K562 (cell line): ENCODE measurements at regions not wholly inside any gene's neighbourhood (a gene's known extent, or its start where the extent isn't known, plus 50 kb on each side); places are given as distances from the start of the nearest gene placed in this dataset.

Experiments used
- ATAC-seq: fragments of 200-7000 bp; cut with Tn5 transposase; 3 replicates; pipeline ENCODE4 v1.9.1; 2020; ENCODE audit warnings: moderate library complexity
- BruUV-seq: library from RNA; stranded (reverse); fragments of 400-500 nt; replicated peaks from 2 replicates; lab custom pipeline; 2021; lab: Mats Ljungman, UMichigan
- CTCF ChIA-PET: fragments of 300-600 bp; formaldehyde crosslinking; extraction: SDS; loops from one replicate; lab custom pipeline; 2021; ENCODE audit warnings: low intra/inter-chr PET ratio; lab: Yijun Ruan, JAX
- POLR2A ChIA-PET: fragments of 300-600, 350-650 bp; sonication (Branson Sonifier 250); formaldehyde crosslinking; extraction: SDS; loops from one replicate; lab custom pipeline; 2021; ENCODE audit warnings: antibody characterized with exemption, inconsistent platforms; lab: Yijun Ruan, JAX
- DNase-seq, 4 experiments: peaks; one replicate each; pipeline versions ENCODE4 v3.0.0 to v3.0.0-alpha.2; 2011 to 2018; ENCODE audit warnings: low spot score in 3 of 4, mixed read lengths in 3 of 4; ENCODE audit errors: extremely low read depth in 1 of 4
- FAIRE-seq: peaks from 2 replicates; lab custom pipeline; 2011; peaks lifted over from hg19 to GRCh38; lab: Jason Lieb, UNC
- H2AFZ ChIP-seq: 2 replicates; pipeline ENCODE4 v1.6.0; 2011; ENCODE audit warnings: low read depth, low read length, control low read depth, inconsistent platforms
- H3K27ac ChIP-seq: fragments of 200-600 bp; 3 replicates; pipeline ENCODE4 v1.8.0; 2011; ENCODE audit warnings: low read depth, mild to moderate bottlenecking, control low read depth, inconsistent platforms, low read length, moderate library complexity, mixed read lengths; ENCODE audit errors: extremely low read depth
- H3K27me3 ChIP-seq, 2 experiments: fragments of 300-600 bp in 1 of 2; 2 replicates in 1 of 2; 3 replicates in 1 of 2; pipeline versions ENCODE4 v1.6.0 to v1.8.0; 2011; ENCODE audit warnings: inconsistent platforms in 2 of 2, low read length in 2 of 2, mild to moderate bottlenecking in 1 of 2, mixed read lengths in 1 of 2, moderate library complexity in 1 of 2; ENCODE audit not compliant: control insufficient read depth in 2 of 2, insufficient read depth in 2 of 2
- H3K36me3 ChIP-seq: fragments of 300-600 bp; 3 replicates; pipeline ENCODE4 v1.8.0; 2011; ENCODE audit warnings: mild to moderate bottlenecking, low read length, inconsistent platforms; ENCODE audit not compliant: control insufficient read depth, insufficient read depth
- H3K4me1 ChIP-seq, 2 experiments: fragments of 200-600 bp in 1 of 2; replicated peaks in 1 of 2; 2 replicates in 1 of 2; 3 replicates in 1 of 2; pipeline versions ENCODE4 v1.5.1 to v1.8.0; 2011; ENCODE audit warnings: inconsistent platforms in 2 of 2, low read length in 2 of 2, mild to moderate bottlenecking in 1 of 2, mixed read lengths in 1 of 2, moderate library complexity in 1 of 2; ENCODE audit not compliant: control insufficient read depth in 2 of 2, insufficient read depth in 2 of 2
- H3K4me2 ChIP-seq: 2 replicates; pipeline ENCODE4 v1.6.1; 2011; ENCODE audit warnings: low read length, control low read depth, inconsistent platforms, mixed read lengths; ENCODE audit not compliant: insufficient read depth
- H3K4me3 ChIP-seq: fragments of 200-600 bp; sonication (generic), shearing (Covaris generic); 2 replicates; pipeline ENCODE4 v1.5.1; 2016; ENCODE audit warnings: control low read depth, inconsistent platforms
- H3K79me2 ChIP-seq: fragments of 200-600 bp; 3 replicates; pipeline ENCODE4 v1.8.0; 2011; ENCODE audit warnings: low read length, inconsistent platforms; ENCODE audit not compliant: control insufficient read depth, insufficient read depth
- H3K9ac ChIP-seq, 2 experiments: 2 replicates each; pipeline versions ENCODE4 v1.6.0 to v1.6.1; 2011; ENCODE audit warnings: low read depth in 2 of 2, low read length in 2 of 2, control low read depth in 1 of 2, inconsistent platforms in 1 of 2, mild to moderate bottlenecking in 1 of 2, mixed read lengths in 1 of 2; ENCODE audit not compliant: insufficient read depth in 1 of 2
- H3K9me1 ChIP-seq: one replicate; pipeline ENCODE4 v1.6.0; 2011; ENCODE audit warnings: inconsistent platforms, mild to moderate bottlenecking, low read length, moderate library complexity; ENCODE audit not compliant: control insufficient read depth, insufficient read depth
- H3K9me3 ChIP-seq: replicated peaks from 2 replicates; pipeline ENCODE4 v1.5.1; 2011; ENCODE audit warnings: low read depth, low read length, inconsistent platforms; ENCODE audit not compliant: control insufficient read depth, insufficient read depth
- H4K20me1 ChIP-seq: replicated peaks from 2 replicates; pipeline ENCODE4 v1.6.1; 2011; ENCODE audit warnings: low read length, inconsistent platforms, mixed read lengths; ENCODE audit not compliant: control insufficient read depth, insufficient read depth
- BCL6 ChIP-seq: fragments of 250-450 bp; sonication (Bioruptor Pico); IDR thresholded peaks from 2 replicates; pipeline ENCODE4 v1.4.0; 2020
- C11orf30 ChIP-seq: fragments of 450-650 bp; IDR thresholded peaks from 2 replicates; pipeline ENCODE4 v1.6.1; 2016; ENCODE audit warnings: low read depth, mild to moderate bottlenecking
- CBFB ChIP-seq: sonication (generic); formaldehyde crosslinking; IDR thresholded peaks from 2 replicates; pipeline ENCODE4 v1.4.0; 2020; ENCODE audit warnings: mild to moderate bottlenecking, missing genetic modification reagents
- CLOCK ChIP-seq: fragments of 250-450 bp; sonication (Bioruptor Pico); IDR thresholded peaks from 2 replicates; pipeline ENCODE4 v1.4.0; 2020; ENCODE audit warnings: mild to moderate bottlenecking, moderate library complexity, borderline replicate concordance
- CREB5 ChIP-seq: fragments of 250-450 bp; sonication (Bioruptor Pico); IDR thresholded peaks from 2 replicates; pipeline ENCODE4 v1.5.0; 2020; ENCODE audit warnings: mild to moderate bottlenecking
- ETV6 ChIP-seq, 3 experiments: fragments of 150-350 bp in 1 of 3; sonication (generic) in 1 of 3; formaldehyde crosslinking in 1 of 3; IDR thresholded peaks; 2 replicates each; pipeline versions ENCODE4 v1.6.1 to v1.8.0; 2014 to 2022; ENCODE audit warnings: borderline replicate concordance in 2 of 3, low read depth in 2 of 3, antibody characterized with exemption in 1 of 3, low read length in 1 of 3, mild to moderate bottlenecking in 1 of 3, missing genetic modification reagents in 1 of 3
- KAT7 ChIP-seq: sonication (generic); formaldehyde crosslinking; IDR thresholded peaks from 2 replicates; pipeline ENCODE4 v1.8.0; 2022; ENCODE audit warnings: missing genetic modification reagents, mild to moderate bottlenecking, borderline replicate concordance
- MAFF ChIP-seq: IDR thresholded peaks from 2 replicates; pipeline ENCODE4 v1.6.1; 2012; ENCODE audit warnings: low read length, improper control_type of control experiment
- MAFG ChIP-seq: fragments of 450-650 bp; conservative IDR thresholded peaks from 2 replicates; pipeline ENCODE4 v1.6.1; 2016; ENCODE audit warnings: missing genetic modification characterization, missing compliant biosample characterization
- MAFK ChIP-seq: IDR thresholded peaks from 2 replicates; pipeline ENCODE4 v1.6.1; 2011; ENCODE audit warnings: low read length, improper control_type of control experiment
- ZNF263 ChIP-seq: sonication (generic); formaldehyde crosslinking; IDR thresholded peaks from 2 replicates; pipeline ENCODE4 v1.8.0; 2022; ENCODE audit warnings: mild to moderate bottlenecking, missing genetic modification reagents, borderline replicate concordance
- ZNF316 ChIP-seq: fragments of 450-650 bp; IDR thresholded peaks from 2 replicates; pipeline ENCODE4 v1.6.1; 2016
- ZNF717 ChIP-seq: fragments of 250-450 bp; sonication (Bioruptor Pico); IDR thresholded peaks from 2 replicates; pipeline ENCODE4 v1.5.0; 2021
- WGBS: fragments of 100-300 bp; shearing (Covaris generic); methylation state at CpG from one replicate; pipeline ENCODE4 v1.1.6; 2016; ENCODE audit warnings: low coverage, mixed read lengths; ENCODE audit not compliant: insufficient coverage; ENCODE audit errors: missing lambda C conversion rate; 5-methylcytosine and 5-hydroxymethylcytosine counted together
- in situ Hi-C: fragments of 300-500 bp; cut with MboI; formaldehyde crosslinking; loops from 4 replicates; pipeline ENCODE4 v1.15.0; 2018; ENCODE audit warnings: inconsistent platforms, mixed read lengths
- intact Hi-C: fragments of 100-400 bp; cut with micrococcal nuclease; formaldehyde crosslinking; loops from 2 replicates; pipeline ENCODE4 v1.14.2; 2022

- no peak for TF ChIP-seq ZNF263 (CRISPR knock-in tag)
- TF ChIP-seq ZNF717 (CRISPR knock-in tag) = no peak
These were observed 550.7 kb upstream of the LMCD1 start (continued) for GRCh38 chr3:7950890-7951289.

- intact Hi-C loops = no loop called here
- no peak for ATAC-seq
- Histone ChIP-seq H3K79me2 (no peaks in the 10 kb centered on the region), H3K4me3 (no peak overlapping the region), H3K4me2 (no peak overlapping the region), H3K27me3 (no peaks in the 10 kb centered on the region), H4K20me1 (no peaks in the 10 kb centered on the region), H2AFZ (no peak overlapping the region), H3K27ac (no peak overlapping the region), H3K9me1 (no peaks in the 10 kb centered on the region), H3K9ac (no peak overlapping the region), H3K4me1 (no peaks in the 10 kb centered on the region), H3K36me3 (no peaks in the 10 kb centered on the region), H3K9me3 (peaks cover 1% of the 10 kb centered on the region; the same call in 1 of the 2 replicates)
- FAIRE-seq = no peak
- 0% methylated on average over 1 of the region's 1 CpG for WGBS
- BruUV-seq = no TSS peak
- in situ Hi-C loops = no loop called here
- CTCF ChIA-PET = no interaction called here
- no peak for TF ChIP-seq KAT7
- peak; percentile 29; the same call in 1 of the 2 replicates for TF ChIP-seq ZNF316
- peak; percentile 17; the same call in 1 of the 2 replicates for TF ChIP-seq C11orf30
- 0 out of 2 replicates have a peak, but pooled peaks have one; percentile 31 for TF ChIP-seq MAFG
- peak; percentile 42; the same call in 1 of the 2 replicates for TF ChIP-seq MAFF
- no peak for TF ChIP-seq CREB5 (CRISPR knock-in tag)
- TF ChIP-seq CLOCK (CRISPR knock-in tag) = no peak
- TF ChIP-seq BCL6 (CRISPR knock-in tag) = no peak
- TF ChIP-seq CBFB (CRISPR knock-in tag) = no peak
- TF ChIP-seq ETV6 (IDR thresholded peaks at IDR 0.05; ENCODE audit: borderline replicate concordance in 1 of 2, low read depth in 2 of 2, low read length in 1 of 2) = no peak
- no peak for TF ChIP-seq ETV6 (CRISPR knock-in tag; IDR thresholded peaks at IDR 0.05; ENCODE audit: borderline replicate concordance)
- TF ChIP-seq MAFK = 0 out of 2 replicates have a peak, but pooled peaks have one; percentile 25
- DNase-seq = no peak
- POLR2A ChIA-PET = no interaction called here
These were observed 548.1 kb upstream of the LMCD1 start for GRCh38 chr3:7953449-7954014.
